ENCODE measurements at regions not wholly inside any gene's neighbourhood (a gene's known extent, or its start where the extent isn't known, plus 50 kb on each side); places are given as distances from the start of the nearest gene placed in this dataset.

- TF ChIP-seq CTCF (IDR thresholded peaks at IDR 0.05; ENCODE audit: poor library complexity) (no peak), EZH2 (IDR thresholded peaks at IDR 0.05; ENCODE audit: borderline replicate concordance) (no peak), EZH2phosphoT487 (IDR thresholded peaks at IDR 0.05; ENCODE audit: low read depth, severe bottlenecking, unreplicated experiment) (no peak)
Observed at GRCh38 chr15:81469154-81469553, 95.1 kb upstream of the TMC3 start.

All from hepatocyte (in vitro differentiated cells).